Rectal smooth muscle tissue (tissue), 1 donor: ENCODE measurements at regions not wholly inside any gene's neighbourhood (a gene's known extent, or its start where the extent isn't known, plus 50 kb on each side); places are given as distances from the start of the nearest gene placed in this dataset.

ENCODE experiments used
- H3K27ac ChIP-seq: one replicate; pipeline ENCODE4 v1.7.0; 2013; ENCODE audit warnings: low read depth, low read length, inconsistent platforms
- H3K27me3 ChIP-seq: one replicate; pipeline ENCODE4 v1.7.0; 2013; ENCODE audit warnings: low read length; ENCODE audit not compliant: control insufficient read depth, insufficient read depth
- H3K36me3 ChIP-seq: one replicate; pipeline ENCODE4 v1.7.0; 2013; ENCODE audit warnings: low read length; ENCODE audit not compliant: control insufficient read depth, insufficient read depth
- H3K4me1 ChIP-seq: one replicate; pipeline ENCODE4 v1.7.0; 2013; ENCODE audit warnings: low read length; ENCODE audit not compliant: control insufficient read depth, insufficient read depth
- H3K4me3 ChIP-seq: one replicate; pipeline ENCODE4 v1.7.0; 2013; ENCODE audit warnings: low read length
- H3K9ac ChIP-seq: one replicate; pipeline ENCODE4 v1.7.0; 2013; ENCODE audit warnings: low read length

DNA sequence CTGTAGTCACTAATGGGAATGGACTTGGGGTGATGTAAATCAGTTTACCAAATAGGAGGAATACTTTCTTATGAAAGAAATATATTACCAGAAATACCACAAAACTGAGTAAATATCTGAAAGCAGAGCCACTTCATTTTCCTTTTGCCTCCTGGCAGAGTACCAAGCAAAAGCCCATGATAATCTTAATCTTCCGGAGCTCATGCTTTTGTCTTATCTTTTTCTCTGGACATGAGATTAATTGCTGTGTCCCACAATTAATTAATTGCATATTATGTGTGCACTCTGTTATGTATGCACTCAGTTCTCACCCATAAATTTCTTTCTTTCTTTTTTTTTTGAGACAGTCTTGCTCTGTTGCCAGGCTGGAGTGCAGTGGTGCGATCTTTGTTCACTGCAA, 94.1 kb upstream of the PDE4B start:
- Histone ChIP-seq H3K4me1 (no peaks in the 10 kb centered on the region), H3K27ac (no peak overlapping the region), H3K4me3 (no peak overlapping the region), H3K27me3 (peaks cover 2% of the 10 kb centered on the region), H3K9ac (no peak overlapping the region), H3K36me3 (no peaks in the 10 kb centered on the region)

DNA sequence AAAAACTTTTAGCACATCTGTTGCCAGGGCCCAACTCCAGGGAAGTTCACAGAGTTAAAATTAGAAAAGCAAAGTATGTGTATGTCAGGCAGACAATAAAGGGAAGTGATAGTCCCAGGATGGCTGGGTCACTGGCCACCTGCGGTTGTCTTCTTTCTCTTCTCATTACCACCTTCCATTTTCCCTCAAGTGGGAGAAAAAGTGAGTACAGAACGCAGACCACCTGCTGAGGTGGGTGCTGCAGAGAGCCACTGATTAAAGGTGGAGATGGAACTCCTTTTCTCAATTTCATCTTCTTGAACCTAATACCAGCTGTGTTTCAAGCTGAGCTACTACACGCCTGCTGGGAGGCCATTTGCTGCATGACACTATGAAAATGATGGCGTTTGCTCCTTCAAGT, 88.8 kb upstream of the PDE4B start:
- Histone ChIP-seq H3K4me1 (no peaks in the 10 kb centered on the region), H3K36me3 (no peaks in the 10 kb centered on the region), H3K27me3 (peaks cover 2% of the 10 kb centered on the region), H3K9ac (no peak overlapping the region), H3K4me3 (no peak overlapping the region), H3K27ac (no peak overlapping the region)

DNA sequence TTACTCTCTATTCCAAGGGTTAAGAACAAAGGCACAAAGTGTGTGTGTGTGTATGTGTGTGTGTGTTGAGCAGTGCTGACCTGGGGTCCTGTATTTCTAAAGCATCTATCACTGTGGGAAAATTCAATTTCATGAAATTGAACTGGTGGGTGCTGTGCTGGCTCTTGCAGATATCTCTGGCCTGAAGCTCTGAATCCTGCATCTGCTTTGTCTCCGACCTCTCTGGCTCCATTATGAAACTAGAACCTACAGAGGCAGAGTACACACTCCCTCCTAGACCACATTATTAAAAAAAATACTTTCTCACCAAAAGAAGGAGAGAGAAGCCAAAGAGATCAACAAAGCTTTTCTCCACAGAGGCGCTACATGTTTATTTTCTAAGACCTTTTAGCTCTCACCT, 88.4 kb upstream of the PDE4B start:
- H3K27ac ChIP-seq = no peak overlapping the region
- no peak overlapping the region for H3K9ac ChIP-seq
- H3K4me1 ChIP-seq = no peaks in the 10 kb centered on the region
- no peak overlapping the region for H3K4me3 ChIP-seq
- H3K36me3 ChIP-seq = no peaks in the 10 kb centered on the region
- peaks cover 2% of the 10 kb centered on the region for H3K27me3 ChIP-seq

DNA sequence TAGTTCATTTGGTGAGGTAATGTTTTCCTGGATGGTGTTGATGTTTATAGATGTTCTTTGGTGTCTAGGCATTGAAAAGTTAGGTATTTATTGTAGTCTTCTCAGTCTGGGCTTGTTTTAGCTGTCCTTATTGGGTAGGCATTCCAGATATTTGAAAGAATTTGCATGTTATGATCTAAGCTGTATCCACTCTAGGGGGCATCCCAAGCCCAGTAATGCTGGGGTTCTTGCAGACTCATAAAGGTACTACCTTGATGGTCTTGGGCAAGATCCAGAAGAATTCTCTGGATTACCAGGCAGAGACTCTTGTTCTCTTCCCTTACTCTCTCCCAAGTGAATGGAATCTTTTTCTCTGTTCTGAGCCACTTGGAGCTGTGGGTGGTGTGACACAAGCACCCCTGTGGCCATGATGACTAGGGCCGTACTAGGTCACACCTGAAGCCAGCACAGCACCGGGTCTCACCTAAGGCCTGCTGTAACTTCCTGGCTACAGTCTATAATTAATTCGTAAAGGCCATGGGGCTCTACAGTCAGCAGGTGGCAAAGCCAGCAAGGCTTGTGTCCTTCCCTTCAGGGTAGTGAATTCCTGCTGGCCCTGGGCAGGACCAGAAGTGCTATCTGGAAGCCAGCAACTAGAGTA, 74.8 kb upstream of the PDE4B start:
- no peak overlapping the region for H3K9ac ChIP-seq
- no peaks in the 10 kb centered on the region for H3K36me3 ChIP-seq
- no peak overlapping the region for H3K4me3 ChIP-seq
- no peaks in the 10 kb centered on the region for H3K27me3 ChIP-seq
- H3K27ac ChIP-seq = no peak overlapping the region
- H3K4me1 ChIP-seq = no peaks in the 10 kb centered on the region

DNA sequence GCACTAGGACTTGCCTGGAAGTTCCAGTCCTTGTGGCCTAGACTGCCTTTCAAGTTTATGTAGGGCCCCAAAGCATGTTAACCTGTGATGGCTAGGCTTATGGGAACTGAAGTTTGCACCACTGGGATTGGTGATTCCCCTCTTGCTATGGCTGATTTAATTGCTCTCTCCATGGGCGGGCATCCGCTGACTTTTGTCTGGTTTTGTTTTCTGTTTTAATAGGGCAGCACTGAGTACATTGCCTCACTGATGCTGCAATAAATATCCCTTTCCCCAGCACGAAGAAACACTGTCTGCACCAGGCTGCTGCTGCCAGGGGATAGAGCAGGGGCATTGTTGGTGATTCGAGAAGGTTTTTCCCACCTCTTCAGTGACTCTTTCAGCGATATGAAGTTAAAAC, 73.3 kb upstream of the PDE4B start:
- H3K4me3 ChIP-seq = no peak overlapping the region
- no peak overlapping the region for H3K9ac ChIP-seq
- H3K4me1 ChIP-seq = no peaks in the 10 kb centered on the region
- H3K27ac ChIP-seq = no peak overlapping the region
- H3K36me3 ChIP-seq = no peaks in the 10 kb centered on the region
- H3K27me3 ChIP-seq = no peaks in the 10 kb centered on the region

DNA sequence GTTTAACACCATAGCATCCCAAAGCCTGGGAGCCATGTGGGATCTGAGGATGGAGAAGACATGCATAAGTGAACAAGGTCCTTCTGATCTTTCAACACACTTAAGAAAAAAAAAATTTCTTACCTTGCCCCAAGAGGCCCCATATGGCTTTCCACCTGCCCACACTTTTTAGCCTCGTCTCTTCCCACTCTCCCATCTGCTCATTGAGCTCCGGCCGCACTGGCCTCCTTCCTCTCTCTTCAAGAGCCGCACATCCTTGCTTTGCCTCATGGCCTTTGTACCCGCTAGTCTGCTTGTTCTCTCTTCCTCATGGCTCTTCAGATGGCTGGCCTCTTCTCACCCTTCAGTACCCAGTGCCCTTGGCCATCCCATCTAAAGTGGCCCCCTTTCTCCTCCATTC, 70.2 kb upstream of the PDE4B start:
- H3K9ac ChIP-seq = no peak overlapping the region
- no peak overlapping the region for H3K27ac ChIP-seq
- no peaks in the 10 kb centered on the region for H3K4me1 ChIP-seq
- H3K36me3 ChIP-seq = no peaks in the 10 kb centered on the region
- H3K4me3 ChIP-seq = no peak overlapping the region
- no peaks in the 10 kb centered on the region for H3K27me3 ChIP-seq

DNA sequence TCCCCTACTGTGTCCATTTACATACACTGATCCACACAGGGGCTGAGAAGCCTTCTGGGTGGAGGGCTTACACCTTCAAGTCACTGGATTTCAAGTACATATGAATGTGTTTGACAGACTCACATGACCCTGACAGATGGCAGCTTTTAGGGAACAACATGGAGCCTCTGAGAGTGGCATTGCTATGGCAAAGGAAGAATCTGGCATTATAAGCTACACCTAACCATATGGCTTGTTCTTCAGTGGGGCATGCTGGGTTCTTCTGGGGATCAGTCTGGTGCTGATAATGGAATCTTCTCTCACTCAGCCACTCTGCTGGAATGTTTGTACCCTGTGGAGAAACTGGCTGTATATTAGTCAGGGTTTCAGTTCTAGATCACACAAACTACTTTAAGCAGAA, 68.5 kb upstream of the PDE4B start:
- Histone ChIP-seq H3K27ac (no peak overlapping the region), H3K27me3 (no peaks in the 10 kb centered on the region), H3K36me3 (no peaks in the 10 kb centered on the region), H3K9ac (no peak overlapping the region), H3K4me3 (no peak overlapping the region), H3K4me1 (no peaks in the 10 kb centered on the region)

DNA sequence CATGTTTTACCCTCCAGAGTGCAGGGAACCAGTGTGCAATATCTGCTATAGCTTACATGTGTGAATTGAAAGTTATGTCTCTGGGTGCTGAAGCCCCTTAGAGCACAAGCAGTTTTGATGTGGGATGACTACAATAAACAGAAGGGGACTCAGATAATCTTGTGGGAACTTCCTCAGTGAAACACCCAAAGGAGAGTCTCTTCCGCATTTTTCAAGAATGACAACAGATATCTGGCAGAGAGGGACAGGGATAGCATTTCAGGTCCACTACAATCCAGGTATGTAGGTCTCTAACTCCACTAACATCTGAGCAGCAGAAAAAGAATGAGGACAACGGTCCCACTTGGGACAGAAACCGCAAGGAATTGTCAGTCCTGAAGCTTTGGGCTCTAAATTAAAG, 67.6 kb upstream of the PDE4B start:
- no peaks in the 10 kb centered on the region for H3K27me3 ChIP-seq
- no peaks in the 10 kb centered on the region for H3K4me1 ChIP-seq
- H3K27ac ChIP-seq = no peak overlapping the region
- no peaks in the 10 kb centered on the region for H3K36me3 ChIP-seq
- no peak overlapping the region for H3K4me3 ChIP-seq
- H3K9ac ChIP-seq = no peak overlapping the region

DNA sequence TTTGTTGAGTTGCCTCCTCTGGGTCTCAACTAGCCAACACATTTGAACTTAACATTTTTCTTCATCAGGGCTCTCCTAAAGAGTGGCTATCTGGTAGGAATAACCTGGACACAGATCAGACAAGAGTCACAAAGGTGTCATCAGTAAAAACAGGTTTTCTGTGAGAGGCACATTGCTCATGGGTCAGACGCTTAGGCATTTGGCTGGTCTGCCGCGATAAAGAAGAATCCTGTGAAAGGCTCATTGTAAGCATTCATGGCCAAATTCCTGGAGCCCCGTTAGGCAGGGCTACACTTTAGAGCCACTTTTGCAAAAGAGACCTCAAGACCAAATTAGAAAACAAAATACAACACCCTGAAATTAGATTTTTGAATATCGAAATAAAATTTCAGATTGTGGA, 64.2 kb upstream of the PDE4B start:
- Histone ChIP-seq H3K27ac (no peak overlapping the region), H3K4me3 (no peak overlapping the region), H3K9ac (no peak overlapping the region), H3K27me3 (no peaks in the 10 kb centered on the region), H3K36me3 (no peaks in the 10 kb centered on the region), H3K4me1 (no peaks in the 10 kb centered on the region)

DNA sequence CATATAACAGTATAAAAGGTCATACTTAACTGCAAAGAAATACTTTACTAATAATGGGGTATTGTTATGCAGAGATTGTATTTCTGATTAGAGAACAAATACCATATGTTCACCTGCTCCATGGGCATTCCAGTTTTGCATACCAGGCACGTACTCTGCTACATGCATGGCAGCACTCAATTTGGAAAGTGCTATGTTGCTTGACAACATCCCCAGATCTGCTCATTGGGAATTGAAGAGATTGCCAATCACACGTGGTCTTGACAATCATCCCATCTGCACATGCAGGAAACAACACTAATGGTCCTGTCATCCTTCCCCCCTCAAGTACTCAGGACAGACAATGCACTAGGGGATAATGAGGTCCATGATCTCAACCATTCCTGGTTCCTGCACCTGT, 63.4 kb upstream of the PDE4B start:
- no peak overlapping the region for H3K9ac ChIP-seq
- no peak overlapping the region for H3K27ac ChIP-seq
- no peaks in the 10 kb centered on the region for H3K27me3 ChIP-seq
- no peaks in the 10 kb centered on the region for H3K4me1 ChIP-seq
- no peaks in the 10 kb centered on the region for H3K36me3 ChIP-seq
- H3K4me3 ChIP-seq = no peak overlapping the region

DNA sequence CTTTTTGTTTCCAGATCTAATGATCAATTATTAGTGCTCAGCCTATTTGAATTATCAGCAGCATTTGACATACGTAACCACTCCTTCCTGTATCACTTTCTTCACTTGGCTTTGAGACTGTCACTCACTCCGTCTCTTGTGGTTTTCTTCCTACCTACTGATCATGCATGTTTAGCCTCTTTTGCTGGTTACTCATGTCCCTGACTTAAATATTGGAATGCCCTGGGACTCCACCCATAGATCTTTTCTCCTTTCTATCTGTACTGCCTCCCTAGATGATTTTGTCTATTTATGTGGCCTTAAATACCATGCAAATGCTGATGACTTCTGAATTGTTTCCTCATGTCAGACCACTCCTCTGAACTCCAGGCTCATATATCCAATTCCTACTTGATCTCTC, 57.7 kb upstream of the PDE4B start:
- Histone ChIP-seq H3K9ac (no peak overlapping the region), H3K27me3 (no peaks in the 10 kb centered on the region), H3K4me1 (no peaks in the 10 kb centered on the region), H3K27ac (no peak overlapping the region), H3K4me3 (no peak overlapping the region), H3K36me3 (no peaks in the 10 kb centered on the region)

DNA sequence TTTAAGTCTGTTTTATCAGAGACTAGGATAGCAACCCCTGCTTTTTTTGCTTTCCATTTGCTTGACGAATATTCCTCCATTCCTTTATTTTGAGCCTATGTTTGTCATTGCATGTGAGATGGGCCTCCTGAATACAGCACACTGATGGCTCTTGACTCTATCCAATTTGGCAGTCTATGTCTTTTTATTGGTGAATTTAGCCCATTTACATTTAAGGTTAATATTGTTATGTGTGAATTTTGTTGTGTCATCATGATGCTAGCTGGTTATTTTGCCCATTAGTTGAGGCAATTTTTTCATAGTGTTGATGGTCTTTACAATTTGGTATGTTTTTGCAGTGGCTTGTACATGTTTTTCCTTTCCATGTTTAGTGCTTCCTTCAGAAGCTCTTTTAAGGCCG, 50.7 kb upstream of the PDE4B start:
- Histone ChIP-seq H3K27me3 (no peaks in the 10 kb centered on the region), H3K36me3 (no peaks in the 10 kb centered on the region), H3K27ac (no peak overlapping the region), H3K4me3 (no peak overlapping the region), H3K4me1 (no peaks in the 10 kb centered on the region), H3K9ac (no peak overlapping the region)
